Body of pancreas (tissue), 4 donors: ENCODE measurements at regions not wholly inside any gene's neighbourhood (a gene's known extent, or its start where the extent isn't known, plus 50 kb on each side); places are given as distances from the start of the nearest gene placed in this dataset.
"Not testable (repeated sequence)": the region's sequence is repeated elsewhere in the genome, so short reads cannot be mapped to it uniquely, and the experiment has no call there.

Experiments
- ATAC-seq: fragments of 150-250 bp; one replicate; pipeline ENCODE4 v1.9.1; 2016
- DNase-seq, 4 donors: peaks; one replicate each; pipeline ENCODE4 v3.0.0-alpha.2; 2019
- H3K27ac ChIP-seq, 4 donors: fragments of 200-600 bp; sonication (generic); 1 replicate in 3 of 4; 2 replicates in 1 of 4; pipeline versions ENCODE4 v1.5.1 to v1.6.1; 2016 to 2019; ENCODE audit warnings: mild to moderate bottlenecking in 1 of 4, mixed read lengths in 1 of 4, moderate library complexity in 1 of 4
- H3K27me3 ChIP-seq, 2 donors: fragments of 200-600 bp; sonication (generic); one replicate each; pipeline ENCODE4 v1.6.0; 2016; ENCODE audit warnings: mild to moderate bottlenecking in 1 of 2
- H3K36me3 ChIP-seq, 2 donors: fragments of 200-600 bp; sonication (generic); replicated peaks in 1 of 2; 2 replicates each; pipeline ENCODE4 v1.5.1; 2016; ENCODE audit warnings: low read depth in 2 of 2; ENCODE audit not compliant: insufficient read depth in 1 of 2
- H3K4me1 ChIP-seq: fragments of 200-600 bp; sonication (generic); one replicate; pipeline ENCODE4 v1.6.0; 2016
- H3K4me3 ChIP-seq, 2 donors: fragments of 200-600 bp; sonication (generic); 1 replicate in 1 of 2; 2 replicates in 1 of 2; pipeline ENCODE4 v1.5.1; 2016 to 2019
- H3K9me3 ChIP-seq, 3 donors: fragments of 200-600 bp; sonication (generic); 1 replicate in 2 of 3; 2 replicates in 1 of 3; pipeline ENCODE4 v1.5.1; 2016
- POLR2A ChIP-seq, 3 donors: fragments of 450-650 bp; IDR thresholded peaks; one replicate each; pipeline ENCODE4 v1.6.1; 2016; ENCODE audit warnings: antibody characterized with exemption in 3 of 3, mild to moderate bottlenecking in 2 of 3
- WGBS, 2 donors: methylation state at CpG; one replicate each; pipeline ENCODE4 v1.1.5; 2017; 5-methylcytosine and 5-hydroxymethylcytosine counted together
- intact Hi-C: fragments of 100-400 bp; cut with DNase I; formaldehyde crosslinking; loops from one replicate; pipeline ENCODE4 v1.15.1; 2023
- TF ChIP-seq, protein P1 (sequence below), 7 experiments: fragments of 450-650 bp in 4 of 7; fragments of 200-600 bp in 3 of 7; sonication (generic) in 3 of 7; IDR thresholded peaks; one replicate each; pipeline ENCODE4 v1.5.1; 2016 to 2019; ENCODE audit warnings: antibody characterized with exemption in 7 of 7

DNA sequence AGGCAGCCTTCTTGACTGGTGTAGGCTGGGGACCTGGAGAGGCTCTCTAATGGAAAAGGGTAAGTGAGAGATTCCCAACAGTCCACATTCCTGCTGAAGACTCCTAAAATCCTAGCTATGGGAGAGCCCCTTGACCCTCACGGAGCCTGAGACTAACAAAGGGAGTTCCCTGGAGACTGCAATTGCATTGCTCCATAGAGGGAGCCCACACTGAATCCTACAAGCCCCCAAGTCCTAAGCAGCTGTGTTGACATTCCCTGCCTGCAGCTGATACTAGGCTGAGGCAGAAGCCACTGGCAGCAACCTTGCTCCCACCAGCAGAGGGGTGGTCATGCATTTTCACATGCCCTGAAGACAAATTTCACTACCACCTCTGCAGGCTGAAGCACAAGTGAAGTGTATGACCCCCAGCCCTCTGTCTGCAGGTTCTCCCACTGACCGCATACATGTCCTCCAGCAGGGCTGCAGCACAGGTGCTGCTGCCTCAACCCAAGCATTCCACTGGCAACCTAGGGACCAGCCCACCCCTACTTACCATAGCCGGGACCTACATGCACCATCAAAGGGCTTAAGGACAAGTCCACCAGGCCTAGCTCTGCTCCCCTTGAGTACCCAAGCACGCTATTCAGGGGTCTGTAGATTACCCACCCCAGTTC lies 130.3 kb upstream of the SLC13A1 start:
- Histone ChIP-seq H3K4me3 (no peak overlapping the region), H3K4me1 (no peaks in the 10 kb centered on the region), H3K36me3 (no peaks in the 10 kb centered on the region), H3K27me3 (no peaks in the 10 kb centered on the region), H3K27ac (no peak overlapping the region), H3K9me3 (no peaks in the 10 kb centered on the region)
- DNase-seq (no peak), ATAC-seq (no peak)
- 80 to 93% methylated on average over 4 of the region's 4 CpGs for WGBS, 2 donors
- intact Hi-C loops = no loop called here
- TF ChIP-seq, protein P1, sequence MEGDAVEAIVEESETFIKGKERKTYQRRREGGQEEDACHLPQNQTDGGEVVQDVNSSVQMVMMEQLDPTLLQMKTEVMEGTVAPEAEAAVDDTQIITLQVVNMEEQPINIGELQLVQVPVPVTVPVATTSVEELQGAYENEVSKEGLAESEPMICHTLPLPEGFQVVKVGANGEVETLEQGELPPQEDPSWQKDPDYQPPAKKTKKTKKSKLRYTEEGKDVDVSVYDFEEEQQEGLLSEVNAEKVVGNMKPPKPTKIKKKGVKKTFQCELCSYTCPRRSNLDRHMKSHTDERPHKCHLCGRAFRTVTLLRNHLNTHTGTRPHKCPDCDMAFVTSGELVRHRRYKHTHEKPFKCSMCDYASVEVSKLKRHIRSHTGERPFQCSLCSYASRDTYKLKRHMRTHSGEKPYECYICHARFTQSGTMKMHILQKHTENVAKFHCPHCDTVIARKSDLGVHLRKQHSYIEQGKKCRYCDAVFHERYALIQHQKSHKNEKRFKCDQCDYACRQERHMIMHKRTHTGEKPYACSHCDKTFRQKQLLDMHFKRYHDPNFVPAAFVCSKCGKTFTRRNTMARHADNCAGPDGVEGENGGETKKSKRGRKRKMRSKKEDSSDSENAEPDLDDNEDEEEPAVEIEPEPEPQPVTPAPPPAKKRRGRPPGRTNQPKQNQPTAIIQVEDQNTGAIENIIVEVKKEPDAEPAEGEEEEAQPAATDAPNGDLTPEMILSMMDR (IDR thresholded peaks at IDR 0.05) = no peak
- no peak for TF ChIP-seq POLR2A (IDR thresholded peaks at IDR 0.05)

DNA sequence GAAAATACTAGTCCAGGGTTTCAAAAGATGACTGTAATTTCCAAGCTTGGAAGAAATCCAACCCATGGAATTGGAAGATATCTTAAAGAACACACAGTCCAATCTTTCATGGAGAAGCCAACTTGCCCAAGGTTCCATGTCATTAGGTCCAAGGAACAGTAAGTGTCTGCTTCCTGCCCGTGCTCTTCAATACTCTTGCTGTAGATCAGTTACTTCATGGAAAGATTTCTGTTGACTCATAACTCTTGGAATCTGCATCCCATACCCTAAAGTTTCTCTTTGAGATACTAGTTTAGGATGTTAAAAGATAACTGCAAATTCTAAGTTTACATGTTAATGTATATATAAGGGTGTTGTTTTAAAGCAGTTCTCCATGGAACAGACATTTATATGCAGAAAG lies 127.9 kb upstream of the SLC13A1 start:
- peaks cover 0 to 4% (median 0%) of the 10 kb centered on the region in 3 donors for H3K9me3 ChIP-seq
- no peaks in the 10 kb centered on the region for H3K27me3 ChIP-seq
- no peak overlapping the region for H3K4me3 ChIP-seq
- TF ChIP-seq, protein P1 (IDR thresholded peaks at IDR 0.05) = no peak
- TF ChIP-seq POLR2A (IDR thresholded peaks at IDR 0.05) = no peak
- no peak overlapping the region for H3K27ac ChIP-seq
- no peaks in the 10 kb centered on the region for H3K36me3 ChIP-seq
- 83 to 92% methylated on average over 1 of the region's 1 CpG for WGBS, 2 donors
- DNase-seq = no peak
- no peaks in the 10 kb centered on the region for H3K4me1 ChIP-seq
- intact Hi-C loops = no loop called here
- no peak for ATAC-seq

DNA sequence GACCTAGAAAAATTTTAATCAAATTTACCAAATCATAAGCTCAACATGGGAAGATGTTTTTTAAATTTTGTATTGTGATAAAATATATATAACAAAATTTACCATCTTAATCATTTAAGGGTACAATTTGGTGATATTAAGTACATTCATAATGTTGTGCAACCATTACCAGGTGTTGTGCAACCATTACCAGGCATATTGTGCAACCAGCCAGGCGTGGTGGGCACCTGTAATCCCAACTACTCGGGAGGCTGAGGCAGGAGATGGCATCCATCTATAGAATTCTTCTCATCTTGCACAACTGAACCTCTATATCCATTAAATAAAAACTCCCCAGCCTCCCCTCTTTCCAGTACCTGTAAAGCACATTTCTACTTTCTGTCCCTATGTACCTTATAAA lies 124.5 kb upstream of the SLC13A1 start:
- intact Hi-C loops = no loop called here
- no peaks in the 10 kb centered on the region for H3K27me3 ChIP-seq

DNA sequence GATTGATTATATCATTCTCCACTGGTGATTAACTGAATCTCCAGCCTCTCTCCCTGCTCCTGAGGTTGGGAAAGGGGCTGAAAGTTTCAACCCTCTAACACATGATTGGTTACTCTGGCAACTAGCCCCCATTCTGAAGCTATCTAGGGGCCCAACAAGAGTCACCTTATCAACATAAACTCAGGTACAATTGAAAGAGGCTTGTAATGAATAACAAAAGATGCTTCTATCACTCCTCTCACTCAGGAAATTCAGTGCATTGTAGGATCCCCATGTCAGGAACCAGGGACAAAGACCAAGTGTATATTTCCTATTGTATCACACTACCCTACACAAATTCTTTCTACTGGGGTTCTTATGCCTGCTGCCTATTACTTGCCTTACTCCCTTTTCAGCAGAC lies 123.9 kb upstream of the SLC13A1 start:
- no peak overlapping the region for H3K27ac ChIP-seq
- H3K36me3 ChIP-seq = no peaks in the 10 kb centered on the region
- no peak overlapping the region for H3K4me3 ChIP-seq
- peaks cover 0 to 4% (median 0%) of the 10 kb centered on the region in 3 donors for H3K9me3 ChIP-seq
- ATAC-seq (no peak), DNase-seq (no peak)
- no peaks in the 10 kb centered on the region for H3K4me1 ChIP-seq
- TF ChIP-seq, protein P1 (IDR thresholded peaks at IDR 0.05) = no peak
- no peak for TF ChIP-seq POLR2A (IDR thresholded peaks at IDR 0.05)
- H3K27me3 ChIP-seq = no peaks in the 10 kb centered on the region
- intact Hi-C loops = no loop called here

More for the DNA sequence above, 124.5 kb upstream of the SLC13A1 start:
- Histone ChIP-seq H3K27ac (no peak overlapping the region), H3K4me1 (no peaks in the 10 kb centered on the region), H3K36me3 (no peaks in the 10 kb centered on the region), H3K4me3 (no peak overlapping the region), H3K9me3 (peaks cover 0 to 4% (median 0%) of the 10 kb centered on the region in 3 donors)
- DNase-seq = no peak
- no peak for TF ChIP-seq POLR2A (IDR thresholded peaks at IDR 0.05)
- TF ChIP-seq, protein P1 (IDR thresholded peaks at IDR 0.05) = no peak
- no peak for ATAC-seq
- WGBS, 2 donors = 47 to 51% methylated on average over 2 of the region's 2 CpGs

DNA sequence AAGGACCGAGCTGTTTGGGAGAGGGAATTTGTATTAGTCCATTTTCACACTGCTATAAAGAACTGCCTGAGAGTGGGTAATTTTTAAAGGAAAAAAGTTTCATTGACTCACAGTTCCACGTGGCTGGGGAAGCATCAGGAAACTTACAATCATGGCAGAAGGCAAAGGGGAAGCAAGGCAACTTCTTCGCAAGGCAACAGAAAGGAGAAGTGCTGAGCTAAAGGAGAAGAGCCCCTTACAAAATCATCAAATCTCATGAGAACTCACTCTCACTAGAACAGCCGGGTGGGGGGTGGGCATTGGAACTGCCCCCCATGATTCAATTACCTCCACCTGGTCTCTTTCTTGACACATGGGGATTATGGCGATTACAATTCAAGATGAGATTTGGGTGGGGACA lies 121.8 kb upstream of the SLC13A1 start:
- H3K9me3 ChIP-seq, H3K4me3 ChIP-seq, ATAC-seq, DNase-seq, H3K4me1 ChIP-seq, H3K27ac ChIP-seq, H3K27me3 ChIP-seq, intact Hi-C loops, H3K36me3 ChIP-seq: not testable (repeated sequence)
- 69 to 78% methylated on average over 5 of the region's 5 CpGs for WGBS, 2 donors
